GM18951 (cell line): ENCODE measurements at regions not wholly inside any gene's neighbourhood (a gene's known extent, or its start where the extent isn't known, plus 50 kb on each side); places are given as distances from the start of the nearest gene placed in this dataset.

Source experiments
- POLR2A ChIP-seq: IDR thresholded peaks from 4 replicates; pipeline ENCODE4 v1.6.1; 2011; ENCODE audit warnings: mild to moderate bottlenecking; ENCODE audit not compliant: insufficient read length, insufficient read depth; ENCODE audit errors: extremely low read depth
- in situ Hi-C: fragments of 300-500 bp; cut with MboI; formaldehyde crosslinking; loops from one replicate; pipeline ENCODE4 v1.12.0; 2022; ENCODE audit warnings: low sequenced_read_pairs, mixed read lengths, inconsistent platforms; ENCODE audit not compliant: unreplicated experiment

DNA sequence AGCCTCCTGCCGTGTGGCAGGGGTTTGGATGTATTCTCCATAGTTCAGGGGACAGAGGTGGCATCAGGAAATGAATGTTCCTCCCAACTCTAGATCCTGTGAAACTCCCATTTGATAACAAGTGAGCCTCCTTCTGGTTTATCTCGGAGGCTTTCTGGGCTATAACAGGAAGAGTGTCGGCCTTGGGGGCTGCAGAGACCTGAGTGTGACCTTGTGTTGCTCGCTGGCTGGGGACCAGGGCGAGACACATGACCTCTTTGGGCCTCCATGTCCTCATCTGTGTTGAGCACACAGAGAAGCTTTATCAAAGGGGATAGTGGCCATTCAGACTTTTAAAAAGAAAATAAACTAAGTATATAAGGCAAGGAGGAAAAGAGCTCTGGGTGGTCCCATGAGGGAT lies 78.0 kb upstream of the SMNDC1 start:
- no peak for TF ChIP-seq POLR2A
- in situ Hi-C loops: no loop called here

GRCh38 chr10:110387617-110387982 lies 82.9 kb upstream of the SMNDC1 start:
- in situ Hi-C loops: no loop called here
- no peak for TF ChIP-seq POLR2A

DNA sequence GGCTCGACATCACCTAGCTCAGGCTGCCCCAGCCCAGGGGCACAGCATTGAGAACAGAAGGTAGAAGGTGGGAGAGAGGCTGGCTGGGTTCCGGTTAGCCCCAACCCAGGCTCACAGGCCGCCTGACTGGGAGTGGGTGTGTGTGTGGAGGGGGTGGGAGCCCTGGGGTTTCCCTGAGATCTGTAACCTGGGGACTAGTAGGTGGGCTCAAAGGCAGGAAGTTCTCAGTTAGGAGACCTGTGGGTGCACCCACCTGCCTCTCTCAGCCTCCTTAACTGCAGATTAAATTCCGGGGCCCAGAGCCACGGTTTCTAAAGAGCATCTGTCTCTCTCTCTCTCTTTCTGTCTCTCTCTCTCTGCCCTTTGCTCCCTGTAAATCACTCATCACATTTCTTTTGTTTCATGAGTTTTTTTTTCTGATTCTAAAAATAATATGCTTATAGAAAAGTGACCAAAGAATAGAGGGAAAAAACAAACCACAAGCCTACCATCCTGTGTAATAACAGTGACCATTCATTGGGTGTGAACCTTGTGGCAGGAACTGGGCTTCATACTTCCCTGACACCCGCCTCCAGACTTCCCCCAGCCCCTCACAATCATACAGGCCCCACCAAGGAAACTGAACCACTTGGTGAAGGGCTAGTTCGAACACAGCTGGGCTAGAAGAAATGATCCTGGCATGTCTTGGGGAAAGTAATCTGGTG lies 83.4 kb upstream of the SMNDC1 start:
- in situ Hi-C loops: no loop called here
- TF ChIP-seq POLR2A: no peak

GRCh38 chr10:110388687-110389052 lies 84.0 kb upstream of the SMNDC1 start:
- TF ChIP-seq POLR2A: no peak
- in situ Hi-C loops: no loop called here

GRCh38 chr10:110389255-110389654 lies 84.5 kb upstream of the SMNDC1 start:
- TF ChIP-seq POLR2A: no peak

GRCh38 chr10:110391541-110391940 lies 86.8 kb upstream of the SMNDC1 start:
- no peak for TF ChIP-seq POLR2A

More at GRCh38 chr10:110389255-110389654, 84.5 kb upstream of the SMNDC1 start:
- in situ Hi-C loops: no loop called here

DNA sequence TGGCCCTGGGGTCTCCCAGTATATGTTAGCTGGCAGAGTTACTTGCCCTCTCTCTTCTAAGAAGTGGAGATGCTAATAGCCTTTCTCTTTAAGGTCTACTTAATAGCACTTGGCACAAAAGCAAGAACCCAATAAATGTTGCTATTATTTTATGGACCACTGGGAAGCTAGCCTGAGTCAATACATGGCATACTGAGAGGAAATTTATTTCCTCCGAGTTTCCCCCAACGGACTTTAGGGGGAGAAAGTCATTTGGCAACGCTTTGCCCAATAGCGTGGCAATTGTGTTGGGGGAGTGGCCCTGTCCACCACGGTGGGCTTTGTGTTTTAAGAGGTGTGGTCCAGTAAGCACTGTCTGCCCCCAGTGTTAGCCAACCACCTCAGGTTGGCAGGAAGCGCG lies 87.4 kb upstream of the SMNDC1 start:
- no peak for TF ChIP-seq POLR2A
- in situ Hi-C loops: no loop called here

More at GRCh38 chr10:110391541-110391940, 86.8 kb upstream of the SMNDC1 start:
- in situ Hi-C loops: no loop called here

- in situ Hi-C loops: no loop called here
Measured at GRCh38 chr10:110392868-110393740, 88.4 kb upstream of the SMNDC1 start.

DNA sequence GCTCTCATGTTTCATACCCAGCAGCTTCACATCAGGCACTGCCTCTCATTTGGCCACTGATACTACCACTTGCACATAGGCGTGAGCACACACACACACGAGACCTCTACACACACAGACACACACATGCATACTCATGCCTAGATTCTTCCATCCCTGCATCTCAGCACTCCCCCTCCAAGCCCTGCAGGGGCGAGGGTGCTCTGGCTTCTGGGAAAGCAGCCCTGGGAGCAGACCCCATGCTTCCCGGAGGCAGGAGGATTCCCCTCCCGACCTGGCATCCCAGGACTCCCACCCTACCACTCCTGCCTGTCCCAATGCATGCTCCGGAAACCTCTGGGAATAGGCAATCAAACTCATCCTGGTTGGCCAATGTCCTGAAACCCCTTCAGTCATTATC lies 89.1 kb upstream of the SMNDC1 start:
- in situ Hi-C loops: no loop called here
- TF ChIP-seq POLR2A: no peak

More at GRCh38 chr10:110392868-110393740, 88.4 kb upstream of the SMNDC1 start:
- no peak for TF ChIP-seq POLR2A

DNA sequence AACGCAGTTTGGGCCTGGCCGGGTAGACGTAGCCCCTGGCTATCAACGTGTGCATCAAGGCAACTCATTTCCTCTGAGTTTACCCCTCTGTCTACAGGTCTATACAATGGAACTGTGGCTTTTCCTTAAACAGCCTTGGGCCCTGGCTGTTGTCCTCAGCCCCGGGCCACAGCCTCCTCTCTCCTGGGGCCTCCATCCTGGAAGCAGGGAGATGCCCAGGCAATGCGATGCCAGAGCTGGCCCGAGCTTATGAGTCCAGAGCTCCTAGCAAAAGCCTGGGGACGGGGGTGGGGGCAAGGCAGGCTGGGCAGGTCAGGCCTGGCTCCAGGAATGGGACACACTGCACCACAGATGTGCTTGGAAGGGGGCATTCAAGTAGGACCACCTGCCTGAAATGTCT lies 89.6 kb upstream of the SMNDC1 start:
- no peak for TF ChIP-seq POLR2A
- in situ Hi-C loops: no loop called here

DNA sequence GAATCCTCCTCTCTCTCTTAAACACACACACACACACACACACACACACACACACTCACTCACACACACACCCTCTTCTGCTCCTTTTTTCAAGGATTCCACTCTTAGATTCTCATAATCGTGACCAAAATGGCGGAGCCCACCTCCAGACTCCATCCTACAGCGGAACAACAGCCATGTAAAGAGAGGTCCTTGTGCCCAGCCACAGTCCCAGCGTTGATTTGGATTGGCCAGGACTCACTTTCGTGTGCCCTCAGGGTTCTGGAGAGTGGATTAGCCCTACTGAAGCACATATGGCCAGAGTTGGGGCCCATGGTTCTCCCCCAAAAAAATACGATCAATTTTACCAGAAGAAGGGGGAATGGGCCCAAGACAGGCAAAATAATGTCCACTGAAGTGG lies 90.2 kb upstream of the SMNDC1 start:
- no peak for TF ChIP-seq POLR2A
- in situ Hi-C loops: no loop called here

GRCh38 chr10:110395350-110396283 lies 90.9 kb upstream of the SMNDC1 start:
- in situ Hi-C loops: no loop called here
- no peak for TF ChIP-seq POLR2A

GRCh38 chr10:110396284-110396651 lies 91.5 kb upstream of the SMNDC1 start:
- TF ChIP-seq POLR2A: no peak
- in situ Hi-C loops: no loop called here
